ENCODE measurements at regions not wholly inside any gene's neighbourhood (a gene's known extent, or its start where the extent isn't known, plus 50 kb on each side); places are given as distances from the start of the nearest gene placed in this dataset.
"Not testable (repeated sequence)": the region's sequence is repeated elsewhere in the genome, so short reads cannot be mapped to it uniquely, and the experiment has no call there.

DNA sequence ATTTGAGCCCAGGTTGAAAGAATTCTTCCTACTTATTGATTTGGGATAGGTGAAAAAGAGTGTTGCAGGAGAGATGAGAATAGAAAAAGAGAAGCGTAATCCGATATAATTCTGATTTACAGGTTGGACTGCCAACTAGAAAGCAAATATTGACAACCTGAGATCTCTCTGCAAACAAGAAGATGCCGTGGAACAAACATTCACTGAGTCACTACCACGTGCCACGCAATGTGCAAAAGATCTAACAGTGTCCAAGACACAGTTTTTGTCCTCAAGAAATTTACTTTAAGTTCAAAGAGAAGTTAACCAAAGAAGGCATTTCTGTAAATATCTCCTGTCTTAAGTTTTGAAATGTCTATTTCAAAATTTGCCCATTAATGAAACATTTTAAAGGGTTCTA is 578.0 kb upstream of the ARID1B start:
- no peaks in the 10 kb centered on the region for H3K9me3 Mint-ChIP-seq (ENCODE audit: unreplicated experiment)
- no peaks in the 10 kb centered on the region for H3K27me3 Mint-ChIP-seq (ENCODE audit: unreplicated experiment)
- no peak overlapping the region for H3K27ac Mint-ChIP-seq (ENCODE audit: unreplicated experiment)
- no peaks in the 10 kb centered on the region for H3K36me3 Mint-ChIP-seq (ENCODE audit: unreplicated experiment)
- H3K4me1 Mint-ChIP-seq (ENCODE audit: low read depth, unreplicated experiment) = no peaks in the 10 kb centered on the region
- no peak for DNase-seq
- TF ChIP-seq, protein P1, sequence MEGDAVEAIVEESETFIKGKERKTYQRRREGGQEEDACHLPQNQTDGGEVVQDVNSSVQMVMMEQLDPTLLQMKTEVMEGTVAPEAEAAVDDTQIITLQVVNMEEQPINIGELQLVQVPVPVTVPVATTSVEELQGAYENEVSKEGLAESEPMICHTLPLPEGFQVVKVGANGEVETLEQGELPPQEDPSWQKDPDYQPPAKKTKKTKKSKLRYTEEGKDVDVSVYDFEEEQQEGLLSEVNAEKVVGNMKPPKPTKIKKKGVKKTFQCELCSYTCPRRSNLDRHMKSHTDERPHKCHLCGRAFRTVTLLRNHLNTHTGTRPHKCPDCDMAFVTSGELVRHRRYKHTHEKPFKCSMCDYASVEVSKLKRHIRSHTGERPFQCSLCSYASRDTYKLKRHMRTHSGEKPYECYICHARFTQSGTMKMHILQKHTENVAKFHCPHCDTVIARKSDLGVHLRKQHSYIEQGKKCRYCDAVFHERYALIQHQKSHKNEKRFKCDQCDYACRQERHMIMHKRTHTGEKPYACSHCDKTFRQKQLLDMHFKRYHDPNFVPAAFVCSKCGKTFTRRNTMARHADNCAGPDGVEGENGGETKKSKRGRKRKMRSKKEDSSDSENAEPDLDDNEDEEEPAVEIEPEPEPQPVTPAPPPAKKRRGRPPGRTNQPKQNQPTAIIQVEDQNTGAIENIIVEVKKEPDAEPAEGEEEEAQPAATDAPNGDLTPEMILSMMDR (IDR thresholded peaks at IDR 0.05; ENCODE audit: partially characterized antibody, unreplicated experiment) = no peak
- no peak overlapping the region for H3K4me3 Mint-ChIP-seq (ENCODE audit: unreplicated experiment)

DNA sequence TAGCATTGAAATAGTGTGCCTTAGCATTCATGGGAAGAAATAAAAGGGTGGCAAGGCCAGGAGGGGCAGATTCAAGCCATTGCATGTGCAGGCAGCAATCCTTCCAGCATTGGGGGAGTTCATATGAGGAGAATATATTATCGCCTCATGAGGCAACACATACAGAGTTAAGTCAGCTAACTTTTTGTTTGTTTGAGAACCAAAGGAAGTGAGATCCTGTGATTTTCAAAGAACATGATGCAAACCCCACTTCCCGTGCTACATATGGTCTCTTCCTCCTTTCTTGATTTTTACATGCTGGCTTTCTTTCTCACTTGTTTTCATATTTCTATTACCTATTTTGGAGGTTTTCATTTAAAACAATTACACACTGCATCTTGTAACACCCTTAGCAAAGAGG is 579.7 kb upstream of the ARID1B start:
- Mint-ChIP-seq H3K4me1 (ENCODE audit: low read depth, unreplicated experiment) (no peaks in the 10 kb centered on the region), H3K4me3 (ENCODE audit: unreplicated experiment) (no peak overlapping the region), H3K36me3 (ENCODE audit: unreplicated experiment) (no peaks in the 10 kb centered on the region), H3K9me3 (ENCODE audit: unreplicated experiment) (no peaks in the 10 kb centered on the region), H3K27ac (ENCODE audit: unreplicated experiment) (no peak overlapping the region), H3K27me3 (ENCODE audit: unreplicated experiment) (no peaks in the 10 kb centered on the region)
- TF ChIP-seq, protein P1 (IDR thresholded peaks at IDR 0.05; ENCODE audit: partially characterized antibody, unreplicated experiment) = no peak
- DNase-seq = no peak

DNA sequence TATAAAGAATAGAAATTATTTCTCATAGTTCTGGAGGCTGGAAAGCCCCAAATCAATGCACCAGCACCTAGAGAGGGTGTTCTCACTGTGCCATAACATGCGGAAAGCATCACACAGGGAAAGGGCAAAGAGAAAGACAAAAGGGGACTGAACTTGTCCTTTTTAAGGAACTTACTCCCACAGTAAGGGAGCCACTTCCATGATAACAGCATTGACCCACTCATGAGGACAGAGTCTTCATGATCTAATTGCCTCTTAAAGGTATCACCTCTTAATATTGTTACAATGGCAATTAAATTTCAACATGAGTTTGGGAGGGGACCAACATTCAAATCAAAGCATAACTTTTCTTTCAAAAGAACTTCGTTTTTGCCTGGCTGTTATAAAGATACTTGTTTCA is 582.2 kb upstream of the ARID1B start:
- DNase-seq = no peak
- no peak overlapping the region for H3K27ac Mint-ChIP-seq (ENCODE audit: unreplicated experiment)
- no peaks in the 10 kb centered on the region for H3K36me3 Mint-ChIP-seq (ENCODE audit: unreplicated experiment)
- TF ChIP-seq, protein P1 (IDR thresholded peaks at IDR 0.05; ENCODE audit: partially characterized antibody, unreplicated experiment) = no peak
- no peaks in the 10 kb centered on the region for H3K27me3 Mint-ChIP-seq (ENCODE audit: unreplicated experiment)
- H3K4me1 Mint-ChIP-seq (ENCODE audit: low read depth, unreplicated experiment) = no peaks in the 10 kb centered on the region
- no peaks in the 10 kb centered on the region for H3K9me3 Mint-ChIP-seq (ENCODE audit: unreplicated experiment)
- H3K4me3 Mint-ChIP-seq (ENCODE audit: unreplicated experiment) = no peak overlapping the region

DNA sequence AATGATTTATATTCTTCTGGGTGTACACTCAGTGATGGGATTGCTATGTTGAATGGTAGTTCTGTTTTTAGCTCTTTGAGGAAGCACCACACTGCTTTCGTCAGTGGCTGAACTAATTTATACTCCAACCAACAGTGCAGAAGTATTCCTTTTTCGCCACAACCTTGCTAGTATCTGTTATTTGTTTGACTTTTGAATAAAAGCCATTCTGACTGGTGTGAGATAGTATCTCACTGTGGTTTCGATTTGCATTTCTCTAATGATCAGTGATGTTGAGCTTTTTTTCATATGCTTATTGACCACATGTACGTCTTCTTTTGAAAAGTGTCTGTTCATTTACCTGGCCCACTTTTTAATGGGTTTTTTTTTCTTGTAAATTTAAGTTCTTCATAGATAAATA is 583.8 kb upstream of the ARID1B start:
- H3K9me3 Mint-ChIP-seq (ENCODE audit: unreplicated experiment) = no peaks in the 10 kb centered on the region
- no peaks in the 10 kb centered on the region for H3K27me3 Mint-ChIP-seq (ENCODE audit: unreplicated experiment)
- H3K4me3 Mint-ChIP-seq (ENCODE audit: unreplicated experiment) = no peak overlapping the region

DNA sequence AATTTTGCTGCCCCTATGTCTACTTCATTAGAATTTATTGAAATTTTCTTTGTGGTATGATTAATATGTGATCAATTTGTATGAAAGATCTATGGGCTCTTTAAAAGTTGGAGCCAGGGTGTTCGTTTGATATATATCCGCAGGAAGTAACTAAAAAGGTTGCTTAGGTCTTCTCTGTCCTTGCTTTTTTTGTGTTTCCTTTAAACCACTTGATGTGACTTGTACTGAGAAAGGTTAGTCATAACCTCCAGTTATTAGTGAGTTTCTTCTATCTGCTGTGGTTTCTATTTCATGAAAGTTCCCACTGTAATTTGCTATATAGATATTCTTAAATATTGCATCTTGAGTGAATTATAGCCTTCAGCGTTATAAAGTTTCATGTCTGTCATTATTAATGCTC is 585.3 kb upstream of the ARID1B start:
- no peak for DNase-seq
- TF ChIP-seq, protein P1 (IDR thresholded peaks at IDR 0.05; ENCODE audit: partially characterized antibody, unreplicated experiment) = no peak
- no peaks in the 10 kb centered on the region for H3K36me3 Mint-ChIP-seq (ENCODE audit: unreplicated experiment)
- H3K27me3 Mint-ChIP-seq (ENCODE audit: unreplicated experiment) = no peaks in the 10 kb centered on the region
- H3K4me3 Mint-ChIP-seq (ENCODE audit: unreplicated experiment) = no peak overlapping the region
- H3K27ac Mint-ChIP-seq (ENCODE audit: unreplicated experiment) = no peak overlapping the region
- H3K9me3 Mint-ChIP-seq (ENCODE audit: unreplicated experiment) = no peaks in the 10 kb centered on the region
- no peaks in the 10 kb centered on the region for H3K4me1 Mint-ChIP-seq (ENCODE audit: low read depth, unreplicated experiment)

More for the DNA sequence above, 583.8 kb upstream of the ARID1B start:
- TF ChIP-seq, protein P1 (IDR thresholded peaks at IDR 0.05; ENCODE audit: partially characterized antibody, unreplicated experiment) = no peak
- Mint-ChIP-seq H3K36me3 (ENCODE audit: unreplicated experiment) (no peaks in the 10 kb centered on the region), H3K27ac (ENCODE audit: unreplicated experiment) (no peak overlapping the region), H3K4me1 (ENCODE audit: low read depth, unreplicated experiment) (no peaks in the 10 kb centered on the region)
- DNase-seq = no peak

DNA sequence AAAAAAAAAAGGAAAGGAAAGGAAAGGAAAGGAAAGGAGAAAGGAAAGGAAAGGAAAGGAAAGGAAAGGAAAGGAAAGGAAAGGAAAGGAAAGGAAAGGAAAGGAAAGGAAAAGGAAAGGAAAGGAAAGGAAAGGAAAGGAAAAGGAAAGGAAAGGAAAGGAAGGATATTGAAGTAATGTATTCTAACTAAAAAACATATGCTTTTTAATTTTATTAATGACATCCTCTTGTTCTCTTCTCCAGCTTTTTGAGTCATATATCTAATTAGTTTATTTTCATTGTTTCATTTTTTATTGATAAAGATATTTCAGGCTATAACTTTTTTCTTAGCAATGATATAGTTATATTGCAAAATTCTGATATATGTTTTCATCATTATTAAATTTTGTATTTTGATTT is 585.8 kb upstream of the ARID1B start:
- not testable (repeated sequence) for H3K4me3 Mint-ChIP-seq (ENCODE audit: unreplicated experiment); H3K36me3 Mint-ChIP-seq (ENCODE audit: unreplicated experiment); H3K4me1 Mint-ChIP-seq (ENCODE audit: low read depth, unreplicated experiment); H3K27ac Mint-ChIP-seq (ENCODE audit: unreplicated experiment); DNase-seq; H3K27me3 Mint-ChIP-seq (ENCODE audit: unreplicated experiment); H3K9me3 Mint-ChIP-seq (ENCODE audit: unreplicated experiment)
